Activated B cell treated with CpG ODN at 0.5 μM for 24 hours (primary cell): ENCODE measurements at regions not wholly inside any gene's neighbourhood (a gene's known extent, or its start where the extent isn't known, plus 50 kb on each side); places are given as distances from the start of the nearest gene placed in this dataset.

Source experiments
- ATAC-seq: fragments of 200-7000 bp; cut with Tn5 transposase; one replicate; pipeline ENCODE4 v1.10.0; 2021; ENCODE audit warnings: low read depth, mild to moderate bottlenecking, moderate library complexity
- CTCF ChIA-PET: fragments of 350-600 bp; sonication (Branson Sonifier 250); formaldehyde crosslinking; loops from one replicate; lab custom pipeline; 2021; ENCODE audit warnings: antibody characterized with exemption; lab: Charles Lee
- POLR2A ChIA-PET: fragments of 350-600 bp; sonication (Branson Sonifier 250); formaldehyde crosslinking; loops from one replicate; lab custom pipeline; 2021; ENCODE audit warnings: antibody characterized with exemption; lab: Charles Lee
- DNase-seq: peaks from one replicate; pipeline ENCODE4 v3.0.0; 2022
- H3K27ac Mint-ChIP-seq: one replicate; pipeline ENCODE4 v1.8.0; 2020; ENCODE audit warnings: mixed read lengths
- H3K27me3 Mint-ChIP-seq: one replicate; pipeline ENCODE4 v1.8.0; 2021; ENCODE audit warnings: mixed read lengths
- H3K36me3 Mint-ChIP-seq: one replicate; pipeline ENCODE4 v1.8.0; 2021; ENCODE audit warnings: low read depth, mixed read lengths
- H3K4me1 Mint-ChIP-seq: one replicate; pipeline ENCODE4 v1.8.0; 2021; ENCODE audit warnings: mixed read lengths
- H3K4me3 Mint-ChIP-seq: one replicate; pipeline ENCODE4 v1.8.0; 2020; ENCODE audit warnings: mild to moderate bottlenecking, mixed read lengths
- H3K9me3 Mint-ChIP-seq: one replicate; pipeline ENCODE4 v1.8.0; 2020; ENCODE audit warnings: mixed read lengths
- intact Hi-C: fragments of 100-400 bp; cut with micrococcal nuclease; formaldehyde crosslinking; loops from one replicate; pipeline ENCODE4 v1.15.1; 2024
- TF ChIP-seq, protein P1 (sequence below): fragments of 200-600 bp; IDR thresholded peaks from one replicate; pipeline ENCODE4 v1.8.0; 2022; ENCODE audit warnings: antibody characterized with exemption, mild to moderate bottlenecking

- TF ChIP-seq, protein P1, sequence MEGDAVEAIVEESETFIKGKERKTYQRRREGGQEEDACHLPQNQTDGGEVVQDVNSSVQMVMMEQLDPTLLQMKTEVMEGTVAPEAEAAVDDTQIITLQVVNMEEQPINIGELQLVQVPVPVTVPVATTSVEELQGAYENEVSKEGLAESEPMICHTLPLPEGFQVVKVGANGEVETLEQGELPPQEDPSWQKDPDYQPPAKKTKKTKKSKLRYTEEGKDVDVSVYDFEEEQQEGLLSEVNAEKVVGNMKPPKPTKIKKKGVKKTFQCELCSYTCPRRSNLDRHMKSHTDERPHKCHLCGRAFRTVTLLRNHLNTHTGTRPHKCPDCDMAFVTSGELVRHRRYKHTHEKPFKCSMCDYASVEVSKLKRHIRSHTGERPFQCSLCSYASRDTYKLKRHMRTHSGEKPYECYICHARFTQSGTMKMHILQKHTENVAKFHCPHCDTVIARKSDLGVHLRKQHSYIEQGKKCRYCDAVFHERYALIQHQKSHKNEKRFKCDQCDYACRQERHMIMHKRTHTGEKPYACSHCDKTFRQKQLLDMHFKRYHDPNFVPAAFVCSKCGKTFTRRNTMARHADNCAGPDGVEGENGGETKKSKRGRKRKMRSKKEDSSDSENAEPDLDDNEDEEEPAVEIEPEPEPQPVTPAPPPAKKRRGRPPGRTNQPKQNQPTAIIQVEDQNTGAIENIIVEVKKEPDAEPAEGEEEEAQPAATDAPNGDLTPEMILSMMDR, result no peak
- H3K36me3 Mint-ChIP-seq, result no peaks in the 10 kb centered on the region
- ChIA-PET CTCF (interaction anchor here (1.9 kb wide), 1 partner anchor 227 kb away, joined by 4 read pairs; no protein-coding TSS in a partner anchor), POLR2A (no interaction called here)
- intact Hi-C loops, result loop anchor here (10.0 kb wide), 1 partner anchor 1623 kb away; no protein-coding TSS in a partner anchor
- no peak overlapping the region for H3K4me3 Mint-ChIP-seq
- ATAC-seq (no peak), DNase-seq (no peak)
- H3K27ac Mint-ChIP-seq, result no peak overlapping the region
- no peaks in the 10 kb centered on the region for H3K9me3 Mint-ChIP-seq
- H3K27me3 Mint-ChIP-seq, result no peaks in the 10 kb centered on the region
- H3K4me1 Mint-ChIP-seq, result no peaks in the 10 kb centered on the region
Observed at GRCh38 chr4:181301735-181302710, 941.2 kb upstream of the TENM3 start.

DNA sequence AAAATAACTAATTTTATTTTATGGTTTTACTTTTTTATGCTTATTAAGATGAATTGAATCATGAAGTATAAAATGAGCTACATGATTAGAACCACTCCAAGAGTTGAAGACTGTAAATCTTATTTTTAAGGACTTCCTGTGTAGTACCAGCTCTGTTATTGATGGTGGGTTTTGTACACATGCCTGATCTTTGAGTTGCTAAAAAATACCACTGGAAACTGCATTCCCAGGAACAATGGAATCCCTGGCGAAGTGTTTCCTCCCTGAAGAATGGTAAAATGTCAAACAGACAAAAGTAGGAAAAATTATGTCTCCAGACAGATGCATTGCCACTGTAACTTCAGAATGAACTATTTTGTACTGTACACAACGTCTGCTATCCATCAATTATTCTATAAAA lies 935.4 kb upstream of the TENM3 start:
- TF ChIP-seq, protein P1, result no peak
- Mint-ChIP-seq H3K27me3 (no peaks in the 10 kb centered on the region), H3K9me3 (no peaks in the 10 kb centered on the region), H3K27ac (no peak overlapping the region), H3K4me1 (no peaks in the 10 kb centered on the region), H3K36me3 (no peaks in the 10 kb centered on the region), H3K4me3 (no peak overlapping the region)
- CTCF ChIA-PET, result no interaction called here
- intact Hi-C loops, result loop anchor here (10.0 kb wide), 1 partner anchor 1617 kb away; no protein-coding TSS in a partner anchor
- DNase-seq (no peak), ATAC-seq (no peak)
- POLR2A ChIA-PET, result no interaction called here

- Mint-ChIP-seq H3K27me3 (no peaks in the 10 kb centered on the region), H3K4me1 (no peaks in the 10 kb centered on the region), H3K4me3 (no peak overlapping the region), H3K36me3 (no peaks in the 10 kb centered on the region), H3K9me3 (no peaks in the 10 kb centered on the region), H3K27ac (no peak overlapping the region)
- TF ChIP-seq, protein P1, result no peak
- no peak for DNase-seq
- POLR2A ChIA-PET, result no interaction called here
- ATAC-seq, result no peak
- CTCF ChIA-PET, result no interaction called here
- intact Hi-C loops, result loop anchor here (10.0 kb wide), 1 partner anchor 1616 kb away; no protein-coding TSS in a partner anchor
Observed at GRCh38 chr4:181308476-181309312, 934.5 kb upstream of the TENM3 start.

GRCh38 chr4:181312066-181312465 lies 931.1 kb upstream of the TENM3 start:
- Mint-ChIP-seq H3K9me3 (no peaks in the 10 kb centered on the region), H3K36me3 (no peaks in the 10 kb centered on the region), H3K4me3 (no peak overlapping the region), H3K27me3 (no peaks in the 10 kb centered on the region), H3K4me1 (no peaks in the 10 kb centered on the region), H3K27ac (no peak overlapping the region)
- ATAC-seq, result no peak
- ChIA-PET POLR2A (no interaction called here), CTCF (no interaction called here)
- no peak for DNase-seq
- TF ChIP-seq, protein P1, result no peak
- intact Hi-C loops, result no loop called here

DNA sequence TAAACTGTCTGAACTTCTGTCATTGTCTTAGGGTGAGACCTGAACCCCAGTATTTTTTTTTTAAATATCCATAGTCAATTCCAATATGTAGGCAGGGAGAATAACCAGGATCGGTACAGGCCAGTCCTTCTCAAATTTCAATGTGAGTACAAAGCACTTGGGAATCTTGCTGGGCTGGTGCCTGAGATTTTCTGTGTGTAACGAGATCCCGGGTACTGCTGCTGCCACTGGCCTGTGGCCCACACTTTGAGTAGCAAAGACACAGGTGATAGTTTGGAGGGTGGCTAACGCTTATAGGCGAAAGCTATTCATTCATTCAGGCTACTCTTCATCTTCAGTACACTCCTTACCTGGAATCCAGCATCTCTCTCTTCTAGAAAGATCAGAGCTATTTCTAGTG lies 923.6 kb upstream of the TENM3 start:
- DNase-seq, result no peak
- intact Hi-C loops, result no loop called here
- no peak overlapping the region for H3K4me3 Mint-ChIP-seq
- peaks cover 10% of the 10 kb centered on the region for H3K4me1 Mint-ChIP-seq
- POLR2A ChIA-PET, result no interaction called here
- H3K27ac Mint-ChIP-seq, result no peak overlapping the region
- H3K27me3 Mint-ChIP-seq, result no peaks in the 10 kb centered on the region
- H3K36me3 Mint-ChIP-seq, result no peaks in the 10 kb centered on the region
- TF ChIP-seq, protein P1, result no peak
- H3K9me3 Mint-ChIP-seq, result no peaks in the 10 kb centered on the region
- ATAC-seq, result no peak
- CTCF ChIA-PET, result no interaction called here
